ENCODE measurements at regions not wholly inside any gene's neighbourhood (a gene's known extent, or its start where the extent isn't known, plus 50 kb on each side); places are given as distances from the start of the nearest gene placed in this dataset.

DNA sequence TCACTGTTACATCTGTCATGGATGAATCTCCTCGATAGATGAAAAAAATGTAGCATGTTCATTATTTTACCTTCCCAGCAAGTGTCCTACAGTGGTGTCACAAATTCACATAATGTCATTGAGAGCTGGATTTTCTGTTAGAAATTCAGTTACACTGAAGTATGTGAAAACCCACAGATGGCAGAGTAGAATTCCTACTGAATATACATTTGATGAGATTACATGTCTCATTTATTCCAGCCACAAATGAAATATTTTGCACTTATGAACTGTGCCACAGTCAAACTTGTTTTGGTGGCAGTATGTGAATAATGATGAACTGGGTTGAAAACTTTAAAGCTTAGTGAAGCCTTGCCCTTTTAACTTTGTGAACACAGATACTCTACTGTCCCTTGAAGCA is 301.9 kb upstream of the DPYD start:
- TF ChIP-seq, protein P1, sequence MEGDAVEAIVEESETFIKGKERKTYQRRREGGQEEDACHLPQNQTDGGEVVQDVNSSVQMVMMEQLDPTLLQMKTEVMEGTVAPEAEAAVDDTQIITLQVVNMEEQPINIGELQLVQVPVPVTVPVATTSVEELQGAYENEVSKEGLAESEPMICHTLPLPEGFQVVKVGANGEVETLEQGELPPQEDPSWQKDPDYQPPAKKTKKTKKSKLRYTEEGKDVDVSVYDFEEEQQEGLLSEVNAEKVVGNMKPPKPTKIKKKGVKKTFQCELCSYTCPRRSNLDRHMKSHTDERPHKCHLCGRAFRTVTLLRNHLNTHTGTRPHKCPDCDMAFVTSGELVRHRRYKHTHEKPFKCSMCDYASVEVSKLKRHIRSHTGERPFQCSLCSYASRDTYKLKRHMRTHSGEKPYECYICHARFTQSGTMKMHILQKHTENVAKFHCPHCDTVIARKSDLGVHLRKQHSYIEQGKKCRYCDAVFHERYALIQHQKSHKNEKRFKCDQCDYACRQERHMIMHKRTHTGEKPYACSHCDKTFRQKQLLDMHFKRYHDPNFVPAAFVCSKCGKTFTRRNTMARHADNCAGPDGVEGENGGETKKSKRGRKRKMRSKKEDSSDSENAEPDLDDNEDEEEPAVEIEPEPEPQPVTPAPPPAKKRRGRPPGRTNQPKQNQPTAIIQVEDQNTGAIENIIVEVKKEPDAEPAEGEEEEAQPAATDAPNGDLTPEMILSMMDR (conservative IDR thresholded peaks at IDR 0.05; ENCODE audit: low read depth, low read length) = no peak
- TF ChIP-seq EZH2 (IDR thresholded peaks at IDR 0.05; ENCODE audit: low read length, unreplicated experiment) (no peak), EZH2phosphoT487 (IDR thresholded peaks at IDR 0.05; ENCODE audit: borderline replicate concordance, low read length) (no peak)
